Muscle layer of colon (tissue), 2 donors: ENCODE measurements at regions not wholly inside any gene's neighbourhood (a gene's known extent, or its start where the extent isn't known, plus 50 kb on each side); places are given as distances from the start of the nearest gene placed in this dataset.

ENCODE experiments used
- H3K27ac ChIP-seq: one replicate; pipeline ENCODE4 v1.7.0; 2013; ENCODE audit warnings: low read depth, mild to moderate bottlenecking, low read length, moderate library complexity
- H3K27me3 ChIP-seq, 2 donors: one replicate each; pipeline ENCODE4 v1.7.0; 2013; ENCODE audit warnings: low read length in 2 of 2, mild to moderate bottlenecking in 2 of 2; ENCODE audit not compliant: insufficient read depth in 2 of 2, control insufficient read depth in 1 of 2
- H3K36me3 ChIP-seq: one replicate; pipeline ENCODE4 v1.7.0; 2013; ENCODE audit warnings: mild to moderate bottlenecking, low read length; ENCODE audit not compliant: insufficient read depth
- H3K4me1 ChIP-seq: one replicate; pipeline ENCODE4 v1.7.0; 2013; ENCODE audit warnings: mild to moderate bottlenecking, low read length; ENCODE audit not compliant: insufficient read depth
- H3K4me3 ChIP-seq, 2 donors: one replicate each; pipeline ENCODE4 v1.7.0; 2013; ENCODE audit warnings: low read length in 2 of 2, low read depth in 1 of 2, mild to moderate bottlenecking in 1 of 2, moderate library complexity in 1 of 2
- H3K9ac ChIP-seq: one replicate; pipeline ENCODE4 v1.7.0; 2013; ENCODE audit warnings: low read length
- H3K9me3 ChIP-seq: one replicate; pipeline ENCODE4 v1.7.0; 2013; ENCODE audit warnings: mild to moderate bottlenecking, low read length
- donor health status: abdominal sarcoma.
- donor health status: Adenocarcinoma of cecum.

DNA sequence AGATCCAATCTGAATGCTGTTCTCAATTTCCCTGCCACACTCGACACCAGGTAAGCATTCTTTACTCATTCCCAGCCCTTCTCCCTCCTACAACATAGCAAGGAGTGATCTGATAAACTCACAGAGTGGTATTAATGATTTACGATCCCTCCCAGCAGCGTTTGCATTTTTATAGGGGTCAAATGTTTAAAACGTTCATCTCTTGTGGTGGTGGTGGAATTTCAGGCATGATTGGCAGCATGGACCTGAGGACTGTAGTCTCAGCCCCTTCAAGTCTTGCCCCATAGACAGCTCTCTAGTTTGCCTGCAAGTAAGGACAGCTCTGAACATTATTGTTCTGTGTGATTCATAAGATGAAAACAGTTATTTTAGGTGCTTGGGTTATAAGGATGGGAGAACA, 565.7 kb downstream of the EFNB2 start:
- no peak overlapping the region for H3K4me3 ChIP-seq
- no peak overlapping the region for H3K9ac ChIP-seq
- H3K27ac ChIP-seq, result no peak overlapping the region
- H3K4me1 ChIP-seq, result peaks cover 9% of the 10 kb centered on the region
- H3K27me3 ChIP-seq, result no peaks in the 10 kb centered on the region
- no peaks in the 10 kb centered on the region for H3K9me3 ChIP-seq
- H3K36me3 ChIP-seq, result no peaks in the 10 kb centered on the region

DNA sequence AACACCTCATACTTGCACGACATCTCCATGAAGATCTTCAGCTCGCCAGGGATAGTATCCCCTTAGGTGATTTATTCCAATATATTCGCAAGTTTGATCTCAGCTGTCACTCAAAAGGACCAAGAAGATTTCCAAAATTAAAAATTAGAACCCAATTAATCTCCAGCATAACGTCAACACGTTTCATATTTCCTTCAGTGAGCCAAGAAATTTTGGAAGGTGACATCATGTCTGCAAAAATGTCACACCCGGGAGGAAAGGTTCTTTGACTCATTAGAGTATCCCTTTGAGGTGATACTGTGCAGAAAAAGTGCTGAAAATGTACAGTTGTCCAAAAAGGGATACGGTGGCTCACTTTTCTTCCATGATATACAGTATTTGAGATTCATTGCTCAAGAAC, 569.6 kb downstream of the EFNB2 start:
- H3K9ac ChIP-seq, result no peak overlapping the region
- H3K36me3 ChIP-seq, result no peaks in the 10 kb centered on the region
- no peak overlapping the region for H3K27ac ChIP-seq
- H3K9me3 ChIP-seq, result no peaks in the 10 kb centered on the region
- H3K4me1 ChIP-seq, result no peaks in the 10 kb centered on the region
- no peak overlapping the region for H3K4me3 ChIP-seq
- no peaks in the 10 kb centered on the region for H3K27me3 ChIP-seq

DNA sequence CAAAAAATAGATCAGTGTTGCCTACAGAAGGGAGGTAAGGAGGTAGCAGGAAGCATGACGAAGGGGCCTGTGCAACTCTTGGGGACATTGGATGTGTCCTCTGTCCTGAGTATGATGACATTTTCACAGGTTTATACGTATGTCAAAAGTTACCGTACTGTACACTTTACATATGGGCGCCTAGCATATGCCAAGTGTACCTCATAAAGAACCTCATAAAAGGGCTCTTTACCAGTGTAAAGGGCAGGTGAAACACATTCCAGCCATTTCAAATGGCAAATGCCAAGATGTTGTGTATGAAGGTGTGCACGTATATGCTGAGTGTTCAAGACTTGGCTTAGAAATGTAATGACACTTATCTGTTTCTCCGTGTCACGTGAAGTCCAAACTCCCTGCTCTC, 573.4 kb downstream of the EFNB2 start:
- Histone ChIP-seq H3K9ac (no peak overlapping the region), H3K27ac (no peak overlapping the region), H3K9me3 (no peaks in the 10 kb centered on the region), H3K27me3 (no peaks in the 10 kb centered on the region), H3K4me1 (no peaks in the 10 kb centered on the region), H3K36me3 (no peaks in the 10 kb centered on the region), H3K4me3 (no peak overlapping the region)

DNA sequence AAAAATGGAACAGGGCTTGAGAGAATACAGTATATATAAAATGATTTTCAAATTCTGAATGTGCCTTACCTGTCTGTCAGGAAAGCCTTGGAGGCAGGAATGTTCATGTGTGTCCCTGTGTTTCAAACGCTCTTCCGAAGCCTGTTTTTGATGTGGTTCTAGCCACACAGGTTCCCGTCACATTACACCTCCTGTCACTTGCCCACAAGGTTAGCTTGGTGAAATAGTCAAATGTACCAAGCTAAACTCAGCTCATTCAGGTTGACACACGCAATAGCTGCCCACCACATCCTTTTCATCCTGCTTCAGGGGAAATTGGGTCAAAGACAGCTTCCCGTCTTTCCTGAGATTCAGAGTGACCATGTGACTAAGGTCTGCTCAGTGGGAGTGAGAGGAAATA, 574.0 kb downstream of the EFNB2 start:
- Histone ChIP-seq H3K27ac (no peak overlapping the region), H3K9me3 (no peaks in the 10 kb centered on the region), H3K9ac (no peak overlapping the region), H3K4me1 (no peaks in the 10 kb centered on the region), H3K27me3 (no peaks in the 10 kb centered on the region), H3K36me3 (no peaks in the 10 kb centered on the region), H3K4me3 (no peak overlapping the region)

DNA sequence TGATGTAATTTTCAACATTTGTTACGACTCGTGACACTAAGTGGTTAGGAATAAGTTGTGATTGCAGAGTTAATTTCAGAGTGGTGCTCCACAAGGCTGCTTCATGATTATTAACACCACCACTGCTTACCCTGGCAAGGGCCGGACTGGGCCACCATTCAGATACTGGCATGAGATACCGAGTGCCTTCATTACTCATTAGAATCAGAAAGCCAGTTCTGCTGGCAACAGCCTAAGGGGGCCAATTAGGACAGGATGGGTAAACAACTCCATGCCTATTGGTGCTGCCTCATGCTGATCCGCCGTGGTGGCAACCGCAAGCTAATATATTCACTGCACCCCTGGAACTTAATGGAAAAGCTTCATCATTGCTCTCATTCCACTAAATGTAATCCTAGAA, 575.1 kb downstream of the EFNB2 start:
- Histone ChIP-seq H3K27me3 (no peaks in the 10 kb centered on the region), H3K9ac (no peak overlapping the region), H3K4me1 (no peaks in the 10 kb centered on the region), H3K4me3 (no peak overlapping the region), H3K27ac (no peak overlapping the region), H3K9me3 (no peaks in the 10 kb centered on the region), H3K36me3 (no peaks in the 10 kb centered on the region)

DNA sequence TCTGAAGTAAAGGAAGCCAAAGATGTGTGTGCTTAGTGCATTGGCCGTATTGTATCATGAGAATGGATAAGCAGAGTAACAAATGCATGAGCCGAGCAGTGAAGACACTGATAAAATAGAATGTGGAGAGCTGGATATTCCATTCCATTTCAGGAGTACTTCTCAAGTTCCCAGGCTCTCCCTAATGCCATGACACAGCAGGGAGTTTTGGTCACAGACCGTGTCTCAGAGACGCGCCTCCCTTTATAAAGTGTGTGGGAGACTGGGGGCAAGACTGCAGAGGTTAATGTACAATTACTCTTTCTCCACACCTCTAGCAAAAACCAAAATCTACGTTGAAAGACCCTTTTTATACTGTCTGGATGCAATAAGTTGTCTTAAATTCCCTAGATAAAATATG, 575.6 kb downstream of the EFNB2 start:
- Histone ChIP-seq H3K4me1 (no peaks in the 10 kb centered on the region), H3K27me3 (no peaks in the 10 kb centered on the region), H3K9ac (no peak overlapping the region), H3K9me3 (no peaks in the 10 kb centered on the region), H3K36me3 (no peaks in the 10 kb centered on the region), H3K4me3 (no peak overlapping the region), H3K27ac (no peak overlapping the region)

DNA sequence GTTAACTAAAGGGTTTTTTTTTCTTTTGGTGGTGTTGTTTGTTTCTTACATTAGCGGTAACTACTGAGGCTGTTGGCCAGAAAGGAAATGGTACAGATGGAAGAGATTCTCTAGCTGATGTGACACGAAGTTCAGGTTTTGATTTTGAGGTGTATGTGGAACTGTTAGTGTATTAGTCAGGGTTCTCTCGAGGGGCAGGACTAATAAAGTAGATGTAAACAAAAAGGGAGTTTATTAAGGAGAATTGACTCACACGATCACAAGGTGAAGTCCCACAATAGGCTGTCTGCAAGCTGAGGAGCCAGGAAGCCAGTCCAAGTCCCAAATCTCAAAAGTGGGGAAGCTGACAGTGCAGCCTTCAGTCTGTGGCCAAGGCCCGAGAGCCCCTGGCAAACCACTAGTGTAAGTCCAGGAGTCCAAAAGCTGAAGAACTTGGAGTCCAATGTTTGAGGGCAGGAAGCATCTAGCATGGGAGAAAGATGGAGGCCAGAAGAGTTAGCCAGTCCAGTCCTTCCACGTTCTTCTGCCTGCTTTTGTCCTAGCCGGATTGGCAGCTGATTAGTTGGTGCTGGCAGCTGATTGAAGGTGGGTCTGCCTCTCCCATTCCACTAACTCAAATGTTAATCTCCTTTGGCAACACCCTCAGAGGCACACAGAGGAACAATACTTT, 577.6 kb downstream of the EFNB2 start:
- H3K27me3 ChIP-seq, result no peaks in the 10 kb centered on the region
- H3K4me3 ChIP-seq, result no peak overlapping the region
- H3K36me3 ChIP-seq, result no peaks in the 10 kb centered on the region
- H3K27ac ChIP-seq, result no peak overlapping the region
- no peaks in the 10 kb centered on the region for H3K9me3 ChIP-seq
- H3K9ac ChIP-seq, result no peak overlapping the region
- H3K4me1 ChIP-seq, result no peaks in the 10 kb centered on the region

DNA sequence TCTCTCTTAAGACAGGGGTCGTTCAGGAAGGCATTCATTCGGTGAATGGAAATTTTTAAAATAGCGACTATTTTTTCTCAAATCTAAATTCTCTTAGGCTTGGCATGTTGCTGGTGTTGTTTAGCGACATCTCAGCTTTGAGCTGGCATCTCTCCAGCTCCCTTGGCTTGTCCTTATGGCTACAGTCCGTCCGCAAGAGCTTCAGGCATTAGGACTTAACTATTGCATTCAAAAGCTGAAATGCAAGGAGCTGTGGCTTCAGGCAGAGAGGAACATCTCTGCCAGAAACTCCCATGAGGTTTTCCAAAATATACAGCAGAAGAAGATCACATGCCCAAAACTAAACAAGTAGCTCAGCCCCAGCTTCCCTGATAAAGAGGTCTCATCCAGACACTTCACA, 578.5 kb downstream of the EFNB2 start:
- Histone ChIP-seq H3K9me3 (no peaks in the 10 kb centered on the region), H3K9ac (no peak overlapping the region), H3K27ac (no peak overlapping the region), H3K36me3 (no peaks in the 10 kb centered on the region), H3K4me1 (no peaks in the 10 kb centered on the region), H3K27me3 (no peaks in the 10 kb centered on the region), H3K4me3 (no peak overlapping the region)

DNA sequence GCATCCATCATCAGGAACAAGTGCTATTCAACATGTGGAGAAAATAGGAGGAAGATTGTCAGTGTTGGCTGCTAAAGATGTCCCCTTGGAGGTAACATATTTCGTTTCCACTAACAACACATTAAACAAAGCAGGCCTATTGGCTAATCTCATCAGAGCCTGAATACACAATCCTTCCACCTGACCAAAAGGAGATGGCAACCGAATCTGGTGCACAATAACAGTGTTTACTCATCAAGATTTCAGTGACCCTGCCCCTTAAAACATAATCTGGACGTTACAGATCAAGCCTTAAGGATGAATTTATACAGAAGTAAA, 582.5 kb downstream of the EFNB2 start:
- no peaks in the 10 kb centered on the region for H3K27me3 ChIP-seq
- no peaks in the 10 kb centered on the region for H3K4me1 ChIP-seq

DNA sequence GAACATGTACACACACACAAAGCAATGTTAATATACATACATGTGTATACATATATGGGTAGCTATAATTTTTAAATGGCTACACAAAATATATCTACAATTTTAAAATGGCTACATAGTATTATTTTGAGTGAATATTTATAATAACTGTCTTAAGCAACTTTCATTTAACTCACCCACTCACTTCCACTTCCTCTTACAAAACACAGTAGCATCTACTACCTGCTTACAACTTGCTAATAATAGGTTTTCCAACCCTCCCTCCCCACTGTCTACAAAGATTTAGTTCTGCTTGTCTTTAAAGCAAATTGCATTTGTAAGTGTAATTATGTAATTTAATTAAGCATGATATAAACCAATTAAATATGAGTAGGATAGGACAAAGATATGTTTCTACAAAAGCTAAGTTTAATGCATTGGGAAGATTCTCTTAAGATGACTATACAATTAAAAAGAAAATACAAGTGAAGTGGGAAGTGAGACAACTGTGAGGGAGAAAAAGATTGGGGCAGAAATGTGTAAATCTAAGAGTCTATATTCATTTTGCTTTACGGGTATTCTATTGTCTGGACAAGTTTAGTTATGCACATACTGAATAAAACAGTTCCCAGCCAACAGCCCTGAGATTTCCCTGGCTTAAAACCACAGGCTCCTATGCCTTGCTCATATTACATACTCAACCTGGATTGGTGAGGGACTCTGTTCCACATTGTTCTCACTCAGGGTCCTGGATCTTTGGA, 583.1 kb downstream of the EFNB2 start:
- no peaks in the 10 kb centered on the region for H3K27me3 ChIP-seq
- H3K27ac ChIP-seq, result no peak overlapping the region
- no peak overlapping the region for H3K4me3 ChIP-seq
- no peaks in the 10 kb centered on the region for H3K4me1 ChIP-seq
- no peaks in the 10 kb centered on the region for H3K36me3 ChIP-seq
- H3K9ac ChIP-seq, result no peak overlapping the region
- H3K9me3 ChIP-seq, result no peaks in the 10 kb centered on the region

More for the DNA sequence above, 582.5 kb downstream of the EFNB2 start:
- Histone ChIP-seq H3K36me3 (no peaks in the 10 kb centered on the region), H3K27ac (no peak overlapping the region), H3K9ac (no peak overlapping the region), H3K4me3 (no peak overlapping the region), H3K9me3 (no peaks in the 10 kb centered on the region)

DNA sequence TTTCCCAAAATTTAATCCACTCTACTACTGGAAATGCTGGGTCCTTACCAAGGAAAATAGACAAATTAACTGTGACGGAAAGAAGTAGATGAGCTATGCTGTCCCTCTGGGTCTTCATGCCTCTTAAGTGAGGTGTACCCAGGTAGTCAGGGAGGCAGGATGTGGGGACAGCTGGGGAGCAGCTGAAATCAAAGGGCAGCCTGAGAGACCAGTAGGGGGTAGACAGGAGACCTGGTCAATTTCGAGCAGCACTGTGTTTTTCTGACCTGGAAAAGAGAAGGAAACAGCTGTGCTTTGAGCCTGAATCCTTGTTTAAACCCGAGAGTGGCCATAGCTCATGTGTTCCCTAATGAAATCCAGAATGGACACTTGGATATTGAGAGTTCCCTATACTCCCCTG, 587.3 kb downstream of the EFNB2 start:
- no peak overlapping the region for H3K9ac ChIP-seq
- no peaks in the 10 kb centered on the region for H3K9me3 ChIP-seq
- no peaks in the 10 kb centered on the region for H3K36me3 ChIP-seq
- no peaks in the 10 kb centered on the region for H3K4me1 ChIP-seq
- no peaks in the 10 kb centered on the region for H3K27me3 ChIP-seq
- no peak overlapping the region for H3K27ac ChIP-seq
- no peak overlapping the region for H3K4me3 ChIP-seq

DNA sequence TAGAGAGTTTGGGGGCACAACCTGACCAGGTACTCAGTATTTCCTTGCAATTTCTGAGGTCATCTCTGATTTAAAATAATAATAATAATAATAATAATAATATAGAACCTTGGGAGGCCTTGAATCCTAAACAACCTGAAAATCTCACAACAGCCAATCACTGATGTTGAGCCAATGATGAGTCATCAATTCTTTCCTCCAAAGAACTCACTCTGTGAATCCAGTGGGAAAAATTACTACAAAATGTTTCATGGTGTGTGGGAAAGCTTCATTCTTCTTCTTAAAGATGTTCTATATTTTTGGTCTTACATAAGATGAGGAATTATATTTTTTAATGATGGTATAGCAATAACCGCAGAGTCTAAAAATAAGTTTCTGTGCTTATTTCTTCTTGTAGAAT, 594.6 kb downstream of the EFNB2 start:
- no peaks in the 10 kb centered on the region for H3K36me3 ChIP-seq
- H3K27me3 ChIP-seq, result no peaks in the 10 kb centered on the region
- no peak overlapping the region for H3K4me3 ChIP-seq
- no peak overlapping the region for H3K27ac ChIP-seq
- H3K9me3 ChIP-seq, result no peaks in the 10 kb centered on the region
- no peak overlapping the region for H3K9ac ChIP-seq
- H3K4me1 ChIP-seq, result no peaks in the 10 kb centered on the region
